Posterior cingulate gyrus (tissue), 11 donors: ENCODE measurements at regions not wholly inside any gene's neighbourhood (a gene's known extent, or its start where the extent isn't known, plus 50 kb on each side); places are given as distances from the start of the nearest gene placed in this dataset.
"Not testable (repeated sequence)": the region's sequence is repeated elsewhere in the genome, so short reads cannot be mapped to it uniquely, and the experiment has no call there.

Source experiments
- DNase-seq, 10 donors: peaks; one replicate each; pipeline versions ENCODE4 v3.0.0 to v3.0.0-alpha.2; 2020 to 2021; ENCODE audit warnings: mixed read lengths in 3 of 10
- intact Hi-C: fragments of 100-400 bp; cut with DNase I; formaldehyde crosslinking; loops from one replicate; pipeline ENCODE4 v1.15.1; 2023

GRCh38 chr7:115387137-115387536 is 465.2 kb downstream of the MDFIC start:
- intact Hi-C loops = no loop called here

GRCh38 chr7:115379321-115379720 is 457.4 kb downstream of the MDFIC start:
- no peak for DNase-seq

More at GRCh38 chr7:115387137-115387536, 465.2 kb downstream of the MDFIC start:
- DNase-seq = no peak

DNA sequence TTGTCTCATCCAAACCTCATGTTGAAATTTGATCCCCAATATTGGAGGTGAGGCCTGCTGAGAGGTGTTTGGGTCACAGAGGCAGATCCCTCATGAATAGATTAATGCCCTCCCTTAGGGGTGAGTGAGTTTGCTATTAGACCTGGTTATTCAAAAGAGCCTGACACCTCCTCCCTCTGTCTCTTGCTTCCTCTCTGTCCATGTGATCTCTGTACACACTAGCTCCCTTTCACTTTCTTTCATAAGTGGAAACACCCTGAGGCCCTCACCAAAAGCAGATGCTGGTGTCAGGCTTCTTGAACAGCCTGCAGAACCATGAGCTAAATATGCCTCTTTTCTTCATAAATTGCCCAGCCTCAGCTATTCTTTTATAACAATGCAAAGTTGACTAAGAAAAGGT is 447.1 kb downstream of the MDFIC start:
- DNase-seq = no peak
- intact Hi-C loops = no loop called here

More at GRCh38 chr7:115379321-115379720, 457.4 kb downstream of the MDFIC start:
- intact Hi-C loops = no loop called here

DNA sequence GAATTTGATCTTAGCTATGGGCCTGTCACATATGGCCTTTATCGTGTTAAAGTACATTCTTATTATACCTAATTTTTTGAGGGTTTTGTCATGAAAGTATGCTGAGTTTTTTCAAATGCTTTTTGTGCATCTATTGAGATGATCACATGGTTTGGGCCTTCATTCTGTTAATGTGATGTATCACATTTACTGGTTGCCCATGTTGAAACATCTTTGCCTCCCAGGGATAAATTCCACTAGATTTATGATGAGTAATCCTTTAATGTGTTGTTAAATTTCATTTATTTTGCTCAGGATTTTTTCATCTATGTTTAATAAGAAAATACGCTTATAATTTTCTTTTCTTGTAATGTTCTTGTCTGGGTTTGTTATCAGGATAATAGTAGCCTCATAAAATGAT is 442.0 kb downstream of the MDFIC start:
- DNase-seq = no peak
- intact Hi-C loops = no loop called here

DNA sequence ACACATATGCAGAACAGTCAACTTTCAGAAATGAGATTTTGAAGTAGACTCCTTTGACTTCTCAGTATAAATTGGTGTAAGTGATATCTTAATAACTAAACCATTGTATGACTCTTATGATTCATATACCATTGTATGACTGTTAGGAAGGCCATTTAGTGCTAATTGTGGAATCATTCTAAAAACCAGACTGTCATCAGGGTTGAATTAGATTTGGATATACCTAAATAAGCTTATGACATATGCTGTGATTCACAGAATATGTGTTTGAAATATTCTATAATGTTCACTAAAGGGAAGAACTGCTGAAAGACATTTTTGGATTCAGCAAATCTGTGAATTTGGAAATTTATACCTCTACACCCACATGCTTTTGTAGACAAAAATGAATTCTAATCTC is 438.1 kb downstream of the MDFIC start:
- intact Hi-C loops = no loop called here
- DNase-seq = no peak

DNA sequence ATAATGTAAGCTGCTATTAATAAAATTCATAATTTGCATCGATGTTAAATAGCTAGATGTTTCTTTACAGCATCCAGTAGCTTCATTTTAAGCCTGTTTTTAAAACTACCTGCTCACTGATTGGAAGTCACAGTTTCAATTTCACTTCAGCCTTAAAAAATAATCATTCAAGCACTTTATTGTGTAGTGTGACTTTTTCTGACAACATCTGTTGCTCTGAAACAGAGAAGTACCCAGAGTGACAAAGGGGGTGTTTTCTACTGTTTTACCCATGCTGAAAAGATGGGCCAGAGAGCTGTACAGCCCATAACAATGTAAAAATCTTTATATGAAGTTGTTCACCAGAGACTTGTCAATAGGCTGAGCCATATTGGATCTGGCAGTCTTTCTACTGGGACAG is 437.2 kb downstream of the MDFIC start:
- intact Hi-C loops = no loop called here
- no peak for DNase-seq

DNA sequence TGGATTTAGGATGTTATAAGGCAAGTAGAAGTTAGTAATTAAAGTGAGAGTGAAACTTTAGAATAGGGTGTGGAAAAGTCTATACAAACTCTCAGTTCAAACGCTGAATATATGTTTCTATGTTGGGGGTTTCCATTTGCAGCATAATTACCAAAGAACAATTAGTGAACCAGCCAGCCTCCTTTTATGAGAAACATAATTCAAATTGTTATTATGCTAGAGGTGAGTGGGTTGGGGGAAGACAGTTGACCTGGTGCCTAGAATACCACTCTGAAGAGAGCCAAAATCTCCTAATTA is 435.8 kb downstream of the MDFIC start:
- no peak for DNase-seq
- intact Hi-C loops = no loop called here

- intact Hi-C loops = no loop called here
- no peak for DNase-seq
Measured at GRCh38 chr7:115356999-115357702, 435.3 kb downstream of the MDFIC start.

DNA sequence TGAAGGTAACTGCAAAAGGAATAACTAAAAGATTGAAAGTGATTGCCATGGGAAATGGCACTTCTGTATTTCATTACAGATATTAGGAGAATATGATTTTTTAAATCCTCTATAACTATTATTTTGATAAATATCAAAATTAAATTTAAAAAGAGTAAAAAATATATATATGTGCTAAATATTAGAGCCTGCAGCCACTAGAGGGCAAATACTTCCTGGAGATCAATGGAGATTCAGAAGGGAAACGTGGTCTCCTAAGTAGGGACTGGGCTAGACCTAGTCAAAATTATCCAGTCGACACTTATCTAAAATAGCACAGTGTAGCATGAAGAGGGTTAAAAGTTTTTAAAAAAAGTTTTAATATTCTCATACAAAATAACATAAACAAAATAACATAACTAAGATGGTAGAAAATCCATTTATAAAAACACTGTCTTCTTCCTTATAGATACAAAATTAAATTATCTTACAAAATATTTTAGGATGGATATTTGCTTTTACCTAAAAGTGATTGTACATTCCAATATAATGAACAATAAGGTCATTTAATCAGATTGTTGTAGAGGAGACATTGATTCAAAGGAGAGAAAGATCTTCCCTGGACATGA is 434.3 kb downstream of the MDFIC start:
- DNase-seq = no peak

DNA sequence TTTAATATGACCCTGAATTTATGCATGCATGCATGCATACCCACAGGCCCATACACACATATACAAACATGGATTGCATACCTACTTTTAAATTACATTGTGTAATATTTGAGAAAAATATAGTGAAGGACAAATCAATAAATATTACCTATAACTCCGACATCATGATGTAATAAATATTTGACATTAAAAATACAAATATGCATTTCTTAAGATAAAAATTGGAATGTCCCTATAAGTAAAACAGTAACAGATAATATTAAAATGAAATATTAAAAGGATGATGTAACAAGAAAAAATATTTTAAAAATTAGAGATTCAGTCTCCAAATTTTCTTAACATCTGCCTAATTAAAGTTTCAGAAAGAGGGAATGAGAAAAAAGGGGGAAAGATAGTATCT is 433.0 kb downstream of the MDFIC start:
- intact Hi-C loops = no loop called here
- DNase-seq = no peak

More for the DNA sequence above, 434.3 kb downstream of the MDFIC start:
- intact Hi-C loops = no loop called here

DNA sequence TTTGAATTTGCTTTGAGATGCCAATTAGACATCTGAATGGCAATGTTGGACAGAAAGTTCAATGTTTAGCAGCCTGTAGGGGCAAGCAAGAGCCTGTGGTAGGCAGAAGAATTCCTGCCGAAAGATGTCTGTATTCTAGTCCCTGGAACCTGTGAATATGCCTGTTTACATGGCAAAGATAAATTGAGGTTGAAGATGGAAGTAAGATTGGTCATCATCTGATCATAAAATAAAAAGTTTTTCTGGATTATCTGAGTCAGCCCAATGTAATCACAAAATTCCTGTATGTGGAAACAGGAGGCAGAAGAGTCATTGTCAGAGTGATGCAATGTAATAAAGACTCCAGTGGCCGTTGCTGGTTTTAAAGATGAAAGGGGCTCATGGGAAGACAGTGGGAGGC is 430.5 kb downstream of the MDFIC start:
- DNase-seq = no peak
- intact Hi-C loops = no loop called here

GRCh38 chr7:115350764-115351163 is 428.9 kb downstream of the MDFIC start:
- intact Hi-C loops = no loop called here
- no peak for DNase-seq

DNA sequence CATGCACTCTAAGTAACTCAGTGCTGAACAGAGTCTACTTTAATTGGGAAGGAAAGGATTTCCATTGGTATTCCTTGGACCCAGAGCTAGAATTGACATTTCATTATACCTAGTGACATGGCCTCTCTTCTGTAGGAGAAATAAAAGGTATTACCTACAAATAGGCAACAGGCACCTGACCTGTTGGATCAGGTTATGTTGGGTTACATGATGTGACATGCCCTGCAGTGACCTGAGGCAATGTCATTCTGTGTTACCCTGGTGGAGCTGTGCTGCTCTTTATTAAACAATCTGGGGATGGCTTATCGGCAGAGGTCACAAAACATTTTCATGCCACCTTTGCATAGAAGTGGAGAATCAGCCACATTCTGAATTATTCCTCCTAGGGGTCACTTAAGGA is 427.7 kb downstream of the MDFIC start:
- DNase-seq = no peak
- intact Hi-C loops = no loop called here

- DNase-seq = no peak
- intact Hi-C loops = no loop called here
Measured at GRCh38 chr7:115346685-115347084, 424.8 kb downstream of the MDFIC start.

GRCh38 chr7:115340828-115341227 is 418.9 kb downstream of the MDFIC start:
- DNase-seq = no peak
- intact Hi-C loops = no loop called here

GRCh38 chr7:115338016-115338415 is 416.1 kb downstream of the MDFIC start:
- no peak for DNase-seq
- intact Hi-C loops = no loop called here

- intact Hi-C loops = no loop called here
- DNase-seq = no peak
Measured at GRCh38 chr7:115332691-115333090, 410.8 kb downstream of the MDFIC start.

- intact Hi-C loops = no loop called here
- DNase-seq = no peak
Measured at GRCh38 chr7:115329006-115329405, 407.1 kb downstream of the MDFIC start.

GRCh38 chr7:115328018-115328417 is 406.1 kb downstream of the MDFIC start:
- intact Hi-C loops = no loop called here

DNA sequence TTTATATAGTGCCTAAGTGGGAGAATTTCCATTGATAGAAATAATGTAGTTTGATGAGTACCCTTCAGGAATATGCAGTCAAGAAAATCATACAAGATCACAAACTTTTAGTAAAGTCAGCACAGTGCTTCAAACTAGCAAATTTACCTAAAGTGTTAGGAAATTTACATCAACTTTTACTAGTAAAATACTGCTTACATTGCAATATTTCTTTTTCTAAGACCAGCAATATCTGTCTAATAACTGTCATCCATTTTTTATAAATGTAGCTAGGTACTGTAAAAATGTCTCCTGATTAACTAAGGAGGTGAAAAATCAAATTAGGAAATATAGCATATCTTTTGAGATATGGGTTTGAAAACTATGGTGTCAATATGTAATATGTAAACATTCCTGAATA is 405.4 kb downstream of the MDFIC start:
- DNase-seq = no peak
- intact Hi-C loops = no loop called here

More at GRCh38 chr7:115328018-115328417, 406.1 kb downstream of the MDFIC start:
- DNase-seq = no peak

- intact Hi-C loops = no loop called here
- no peak for DNase-seq
Measured at GRCh38 chr7:115319541-115319940, 397.6 kb downstream of the MDFIC start.

DNA sequence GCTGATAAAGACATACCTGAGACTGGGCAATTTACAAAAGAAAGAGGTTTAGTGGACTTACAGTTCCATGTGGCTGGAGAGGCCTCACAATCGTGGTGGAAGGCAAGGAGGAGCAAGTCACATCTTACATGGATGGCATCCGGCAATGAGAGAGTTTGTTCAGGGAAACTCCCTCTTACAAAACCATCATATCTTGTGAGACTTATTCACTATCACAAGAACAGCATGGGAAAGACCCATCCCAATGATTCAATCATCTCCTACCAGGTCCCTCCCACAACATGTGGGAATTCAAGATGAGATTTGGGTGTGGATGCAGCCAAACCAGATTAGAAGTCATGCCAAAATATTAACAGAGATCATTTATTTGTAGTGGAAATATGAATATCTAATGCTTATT is 388.4 kb downstream of the MDFIC start:
- intact Hi-C loops, DNase-seq: not testable (repeated sequence)

DNA sequence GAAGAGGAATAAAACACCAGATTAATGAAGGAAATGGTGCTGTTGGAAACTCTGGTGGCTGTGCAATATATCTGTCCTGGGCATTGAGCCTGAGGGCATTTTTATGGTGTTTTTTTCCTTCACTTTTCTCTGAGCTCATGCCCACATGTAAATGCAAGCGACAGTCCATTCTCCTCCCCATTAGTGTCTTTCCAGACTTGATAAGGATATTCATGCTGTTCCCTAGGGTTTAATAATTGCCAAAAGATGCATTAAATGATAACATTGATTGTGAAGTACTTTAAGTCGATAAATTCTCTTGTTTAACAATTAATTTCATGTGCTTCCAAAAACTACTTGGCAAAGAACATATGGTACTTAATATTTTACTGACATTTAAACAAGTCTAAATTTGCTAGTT is 384.7 kb downstream of the MDFIC start:
- no peak for DNase-seq
- intact Hi-C loops = no loop called here
